NCI-H2029 treated with DMSO at 0.1 percent for 48 hours (cell line): ENCODE measurements at regions not wholly inside any gene's neighbourhood (a gene's known extent, or its start where the extent isn't known, plus 50 kb on each side); places are given as distances from the start of the nearest gene placed in this dataset.
"Not testable (repeated sequence)": the region's sequence is repeated elsewhere in the genome, so short reads cannot be mapped to it uniquely, and the experiment has no call there.

Experiments
- DNase-seq: peaks from one replicate; lab custom pipeline; 2025; lab: John Stamatoyannopoulos, UW

GRCh38 chr12:75944097-75944904, 87.3 kb downstream of the PHLDA1 start:
- DNase-seq: no peak

- no peak for DNase-seq
These were observed 87.9 kb downstream of the PHLDA1 start for GRCh38 chr12:75943730-75944096.

DNA sequence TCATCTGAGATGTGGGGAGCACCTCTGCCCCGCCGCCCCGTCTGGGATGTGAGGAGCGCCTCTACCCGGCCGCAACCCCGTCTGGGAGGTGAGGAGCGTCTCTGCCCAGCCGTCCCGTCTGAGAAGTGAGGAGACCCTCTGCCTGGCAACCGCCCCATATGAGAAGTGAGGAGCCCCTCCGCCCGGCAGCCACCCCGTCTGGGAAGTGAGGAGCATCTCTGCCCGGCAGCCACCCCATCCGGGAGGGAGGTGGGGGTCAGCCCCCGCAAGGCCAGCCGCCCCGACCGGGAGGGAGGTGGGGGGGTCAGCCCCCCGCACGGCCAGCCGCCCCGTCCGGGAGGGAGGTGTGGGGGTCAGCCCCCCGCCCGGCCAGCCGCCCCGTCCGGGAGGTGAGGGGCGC, 89.9 kb downstream of the PHLDA1 start:
- not testable (repeated sequence) for DNase-seq

DNA sequence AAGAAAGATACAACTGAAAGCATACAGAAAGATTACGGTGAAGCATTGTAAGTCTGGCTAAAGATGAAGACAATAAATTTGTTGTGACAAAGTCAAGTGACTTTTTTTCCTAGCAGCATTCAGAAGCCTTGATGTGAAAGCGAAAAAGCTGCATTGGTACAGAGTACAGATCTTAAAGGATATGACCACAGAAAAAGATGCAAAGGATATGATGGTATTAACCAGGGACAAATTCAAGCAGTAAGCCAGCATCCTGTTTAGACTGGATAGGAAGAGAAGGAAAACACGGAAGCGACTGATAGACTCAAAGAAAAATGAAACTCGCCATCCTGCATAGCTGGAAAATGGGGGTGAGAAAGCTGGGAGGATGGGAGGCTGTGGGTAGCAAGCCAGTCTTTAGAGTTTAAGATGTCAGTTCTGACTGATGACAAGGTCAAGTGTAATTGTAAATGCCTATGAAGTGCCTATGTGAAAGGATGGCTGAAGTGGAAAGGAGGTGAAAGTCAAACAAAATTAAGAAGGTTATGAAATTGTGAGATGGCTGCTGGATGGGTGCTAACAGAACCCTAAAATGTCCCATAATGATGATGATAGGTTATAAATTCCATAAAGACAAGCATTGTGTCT, 92.4 kb downstream of the PHLDA1 start:
- DNase-seq: no peak

DNA sequence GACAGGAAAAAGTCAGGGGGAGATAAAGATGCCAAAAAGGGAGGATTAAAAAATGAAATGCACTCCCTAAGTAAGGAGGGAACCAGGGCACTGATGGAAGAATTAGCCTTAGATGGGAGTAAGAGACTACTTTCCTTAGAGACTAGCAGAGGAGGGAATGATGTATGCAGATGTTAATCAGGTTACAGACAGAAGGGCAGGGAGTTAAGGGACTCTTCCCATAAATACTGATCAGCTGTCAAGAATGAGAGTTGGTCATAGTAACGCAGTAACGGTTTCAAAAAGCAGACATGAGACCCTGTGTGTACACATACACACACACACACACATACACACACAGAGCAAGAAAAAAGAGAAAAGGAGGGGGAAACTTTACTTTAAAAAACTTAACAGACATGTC, 93.4 kb downstream of the PHLDA1 start:
- no peak for DNase-seq

DNA sequence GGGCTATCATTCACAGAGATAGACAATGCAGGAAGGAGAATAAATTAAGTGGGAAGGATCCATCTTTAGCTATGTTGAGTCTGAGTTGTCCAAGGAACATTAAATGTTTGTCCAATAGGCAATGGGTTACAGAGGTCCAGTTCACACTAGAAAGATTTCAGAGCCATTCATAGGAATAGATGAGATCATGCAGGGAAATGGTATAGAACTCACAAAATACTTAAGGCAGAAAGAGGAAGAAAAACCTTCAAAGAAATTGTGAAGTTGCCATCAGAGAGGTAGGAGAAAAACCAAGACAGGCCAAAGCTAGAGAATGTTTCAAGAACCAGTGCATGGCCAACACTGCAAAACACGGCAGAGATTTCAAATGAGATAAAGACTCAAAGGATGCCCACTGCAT, 94.1 kb downstream of the PHLDA1 start:
- DNase-seq: no peak

GRCh38 chr12:75936515-75937440, 94.8 kb downstream of the PHLDA1 start:
- no peak for DNase-seq

DNA sequence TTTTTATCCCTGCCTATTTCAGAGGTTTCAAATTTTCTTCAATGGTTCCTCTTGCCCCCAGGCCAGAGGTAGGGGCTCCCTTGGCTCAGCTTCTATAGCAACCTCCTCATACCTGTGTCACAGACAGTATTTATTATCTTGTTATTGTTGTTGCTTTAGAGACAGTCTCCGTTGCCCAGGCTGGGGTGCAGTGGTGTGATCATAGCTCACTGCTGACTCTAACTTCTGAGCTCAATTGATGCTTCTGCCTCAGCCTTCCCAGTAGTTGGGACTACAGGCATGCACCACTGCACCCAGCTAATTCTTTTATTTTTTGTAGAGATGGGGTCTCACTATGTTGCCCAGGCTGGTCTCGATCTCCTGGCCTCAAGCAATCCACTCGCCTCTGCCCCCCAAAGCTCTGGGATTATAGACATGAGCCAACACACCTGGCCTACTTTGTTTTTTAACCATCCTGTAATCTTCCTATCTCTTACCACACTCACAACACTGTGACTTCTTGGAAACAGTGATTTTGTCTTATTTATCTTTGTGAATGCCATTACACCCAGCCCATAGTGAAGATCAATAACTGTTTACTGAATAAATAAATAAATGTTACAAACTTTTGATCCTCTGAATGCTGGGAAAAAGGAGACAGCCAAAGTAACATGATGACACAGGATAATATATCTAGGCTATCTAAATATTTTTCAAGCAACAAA, 95.9 kb downstream of the PHLDA1 start:
- no peak for DNase-seq

GRCh38 chr12:75933101-75933500, 98.5 kb downstream of the PHLDA1 start:
- DNase-seq: no peak

GRCh38 chr12:75932241-75932640, 99.3 kb downstream of the PHLDA1 start:
- no peak for DNase-seq

- no peak for DNase-seq
These were observed 107.5 kb downstream of the PHLDA1 start for GRCh38 chr12:75923964-75924666.

GRCh38 chr12:75922944-75923642, 108.5 kb downstream of the PHLDA1 start:
- no peak for DNase-seq

DNA sequence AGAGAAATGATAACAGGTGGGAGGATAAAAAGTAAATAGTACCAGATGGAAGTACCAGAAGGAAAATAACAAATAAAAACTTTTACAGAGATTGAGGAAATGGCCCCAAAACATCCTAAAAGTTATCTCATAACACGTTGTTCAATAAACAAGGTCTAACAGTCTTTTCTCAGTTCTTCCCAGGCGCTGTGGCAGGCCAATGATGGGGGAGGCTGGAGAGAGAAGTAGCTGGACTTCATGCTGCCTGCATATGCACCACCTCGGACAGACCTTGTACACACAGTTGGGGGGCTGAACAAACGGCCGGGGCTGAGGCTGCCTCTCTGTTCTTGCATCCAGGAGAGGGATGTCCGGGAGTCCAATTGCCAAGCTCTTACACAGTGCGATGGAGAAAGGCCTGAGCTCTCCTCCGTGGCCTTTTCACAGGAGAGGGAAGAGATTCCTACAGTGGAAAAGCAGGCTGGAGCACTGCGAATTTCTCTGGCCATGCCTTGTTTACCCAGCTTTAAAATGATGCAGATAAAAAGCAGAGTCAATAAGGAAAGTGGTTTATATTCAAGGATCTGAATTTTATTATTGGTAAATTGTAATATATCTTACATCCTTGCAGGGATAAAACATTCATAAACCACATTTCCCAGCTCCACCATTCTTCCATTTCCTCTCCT, 109.8 kb downstream of the PHLDA1 start:
- no peak for DNase-seq

DNA sequence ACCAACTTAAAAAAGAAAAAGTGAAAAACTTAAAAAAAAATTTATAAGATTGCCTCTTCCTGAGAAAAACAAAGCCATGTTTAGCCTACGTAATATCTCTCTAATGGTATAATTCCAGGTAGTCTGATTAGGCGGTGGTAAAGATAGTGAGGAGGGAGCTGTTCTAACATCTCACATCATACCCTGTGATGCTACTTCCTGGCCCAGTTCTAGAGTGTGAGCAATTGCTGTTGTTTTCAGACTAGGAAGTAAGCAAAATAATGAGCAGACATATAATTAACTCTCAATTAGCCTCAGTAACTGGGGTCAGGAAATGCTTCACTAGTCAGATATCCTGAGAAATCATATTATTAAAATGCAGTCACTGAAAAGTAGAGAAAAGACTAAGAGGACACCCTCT, 113.9 kb downstream of the PHLDA1 start:
- no peak for DNase-seq

DNA sequence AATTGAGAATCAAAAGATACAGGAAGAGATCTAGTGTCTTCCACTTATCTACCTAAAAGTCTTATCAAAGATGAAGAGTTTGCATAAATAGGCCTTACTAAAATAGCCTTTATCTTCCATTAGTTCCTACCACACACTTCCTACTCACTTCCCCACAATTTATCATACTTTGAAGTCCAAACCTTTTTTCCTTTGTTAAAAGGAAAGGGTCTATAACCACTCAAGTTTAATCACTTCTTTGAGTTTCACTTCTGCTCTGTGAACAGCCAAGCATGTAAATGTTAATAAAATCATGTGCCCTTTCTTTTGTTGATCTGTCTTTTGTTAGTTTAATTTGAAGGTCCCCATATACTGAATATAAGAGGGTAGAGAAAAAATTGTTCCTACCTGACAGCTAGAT, 114.5 kb downstream of the PHLDA1 start:
- no peak for DNase-seq

DNA sequence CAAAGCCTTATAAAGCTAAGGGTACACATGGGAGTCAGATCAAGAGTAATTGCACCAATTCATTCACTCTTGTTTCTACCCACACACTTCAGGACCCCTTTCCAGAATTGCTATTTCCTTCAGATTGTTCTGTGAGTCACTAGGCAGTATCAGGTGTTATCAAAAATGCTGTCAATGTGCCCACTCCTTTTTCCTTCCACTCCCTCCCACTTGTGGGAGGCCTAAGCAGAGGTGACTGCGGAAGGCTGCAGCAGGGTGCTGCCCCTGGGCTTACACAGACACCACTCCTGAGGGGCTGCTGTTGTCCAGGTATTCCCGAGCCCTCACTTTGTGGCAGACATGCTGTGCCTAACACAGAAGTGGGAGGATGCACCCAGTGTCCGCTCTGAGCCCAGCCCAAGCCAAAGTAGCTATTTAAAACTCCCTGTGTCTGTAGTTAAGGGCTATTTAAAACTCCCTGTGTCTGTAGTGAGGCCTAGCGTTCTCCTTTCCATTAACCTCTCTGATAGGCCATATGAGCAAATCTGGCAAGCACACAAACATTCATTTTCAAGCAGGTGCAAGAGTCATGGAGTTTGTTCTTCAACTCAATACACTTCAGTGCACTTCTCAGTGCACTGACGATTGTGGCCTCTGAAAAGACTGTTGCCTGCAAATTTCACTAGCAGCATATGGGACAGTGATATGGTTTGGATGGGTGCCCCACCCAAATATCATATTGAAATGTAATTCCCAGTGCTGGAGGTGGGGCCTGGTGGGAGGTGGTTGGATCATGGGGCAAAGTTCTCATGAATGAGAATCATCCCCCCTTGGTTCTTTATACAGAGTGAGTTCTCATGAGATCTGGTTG, 117.8 kb downstream of the PHLDA1 start:
- no peak for DNase-seq

DNA sequence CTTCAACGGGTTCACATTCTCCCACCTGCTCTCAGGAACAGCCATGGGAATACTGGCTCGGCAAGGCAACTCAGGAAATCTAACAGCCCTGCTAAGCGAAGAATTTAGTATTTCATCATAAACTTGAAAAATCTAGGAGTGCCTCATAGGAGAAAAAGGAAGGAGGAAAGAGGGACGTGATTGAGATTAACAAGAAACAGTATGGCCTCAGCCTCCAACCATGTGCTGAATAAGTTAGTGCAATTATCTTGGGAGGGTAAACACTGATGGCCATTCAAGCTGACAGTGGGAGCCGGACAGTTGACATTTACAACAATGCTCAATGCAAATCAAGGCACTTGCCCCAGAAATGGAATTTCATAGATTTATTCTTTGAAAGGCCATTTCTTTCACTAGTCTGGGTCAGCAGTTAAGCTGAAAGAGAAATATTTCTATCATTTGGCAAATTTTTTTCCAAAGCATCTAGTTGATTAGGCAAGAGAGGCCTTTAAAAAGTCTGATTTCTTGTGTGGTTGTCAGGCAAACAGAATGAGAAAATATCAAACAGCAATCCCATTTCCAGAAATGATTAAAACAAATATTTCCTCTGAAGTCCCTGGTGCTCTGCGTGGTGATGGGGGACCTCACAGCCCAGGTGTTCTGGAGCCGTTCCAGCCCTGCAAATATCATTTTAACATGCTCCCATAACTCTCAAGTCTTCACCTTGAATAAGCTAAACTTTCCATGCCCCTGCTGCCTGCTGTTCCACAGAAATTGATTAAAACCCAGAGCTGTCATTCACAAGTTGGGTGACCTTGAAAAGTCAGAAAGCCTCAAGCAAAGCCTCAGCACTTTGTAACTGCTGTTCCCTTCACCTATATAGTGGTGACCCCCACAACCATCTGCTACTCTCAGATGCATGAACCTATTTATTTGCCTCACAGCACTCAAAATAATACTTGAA, 121.6 kb downstream of the PHLDA1 start:
- peak; percentile 56 for DNase-seq

GRCh38 chr12:75908961-75909605, 122.5 kb downstream of the PHLDA1 start:
- peak; percentile 97 for DNase-seq
